ENCODE measurements at regions not wholly inside any gene's neighbourhood (a gene's known extent, or its start where the extent isn't known, plus 50 kb on each side); places are given as distances from the start of the nearest gene placed in this dataset.

- no peak for TF ChIP-seq SIX5 (IDR thresholded peaks at IDR 0.05; ENCODE audit: borderline replicate concordance in 1 of 2, insufficient read depth in 1 of 2, low read depth in 1 of 2, low read length in 2 of 2)
- TF ChIP-seq ZFP30 (CRISPR knock-in tag; IDR thresholded peaks at IDR 0.05; ENCODE audit: borderline replicate concordance) = no peak
- TF ChIP-seq EZH2 (IDR thresholded peaks at IDR 0.05; ENCODE audit: borderline replicate concordance, low read depth, low read length) = no peak
- no peak for TF ChIP-seq CTCF (IDR thresholded peaks at IDR 0.05 in 2 of 3, conservative IDR thresholded peaks at IDR 0.05 in 1 of 3; ENCODE audit: insufficient read depth in 2 of 3, low read depth in 1 of 3, low read length in 3 of 3)
- TF ChIP-seq ZFX (CRISPR knock-in tag; IDR thresholded peaks at IDR 0.05) = no peak
- TF ChIP-seq FOS (IDR thresholded peaks at IDR 0.05; ENCODE audit: extremely low read depth, insufficient read length) = no peak
Observed at GRCh38 chr7:125098377-125098970, 168.8 kb upstream of the POT1 start.
